ENCODE measurements at regions not wholly inside any gene's neighbourhood (a gene's known extent, or its start where the extent isn't known, plus 50 kb on each side); places are given as distances from the start of the nearest gene placed in this dataset.
"Not testable (repeated sequence)": the region's sequence is repeated elsewhere in the genome, so short reads cannot be mapped to it uniquely, and the experiment has no call there.

DNA sequence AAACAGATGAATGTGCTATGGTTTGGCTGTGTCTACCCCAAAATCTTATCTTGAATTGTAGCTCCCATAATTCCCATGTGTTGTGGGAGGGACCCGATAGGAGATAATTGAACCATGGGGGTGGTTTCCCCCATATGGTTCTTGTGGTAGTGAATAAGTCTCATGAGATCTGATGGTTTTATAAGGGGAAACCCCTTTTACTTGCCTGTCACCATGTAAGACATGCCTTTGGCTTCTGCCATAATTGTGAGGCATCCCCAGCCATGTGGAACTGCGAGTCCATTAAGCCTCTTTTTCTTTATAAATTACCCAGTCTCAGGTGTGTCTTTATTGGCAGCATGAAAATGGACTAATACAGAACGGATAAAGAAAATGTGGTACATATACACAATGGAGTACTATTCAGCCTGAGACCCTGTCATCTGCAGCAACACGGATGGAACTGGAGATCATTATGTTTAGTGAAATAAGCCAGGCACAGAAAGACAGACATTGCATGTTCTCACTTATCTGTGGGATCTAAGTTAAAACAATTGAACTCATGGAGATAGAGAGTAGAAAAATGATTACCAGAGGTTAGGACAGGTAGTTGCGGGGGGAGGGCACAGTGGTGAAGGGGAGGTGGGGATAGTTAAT is 587.6 kb upstream of the NRP1 start:
- no peak for DNase-seq (ENCODE audit: extremely low read depth in 1 of 11, low read depth in 9 of 11, low spot score in 4 of 11)

DNA sequence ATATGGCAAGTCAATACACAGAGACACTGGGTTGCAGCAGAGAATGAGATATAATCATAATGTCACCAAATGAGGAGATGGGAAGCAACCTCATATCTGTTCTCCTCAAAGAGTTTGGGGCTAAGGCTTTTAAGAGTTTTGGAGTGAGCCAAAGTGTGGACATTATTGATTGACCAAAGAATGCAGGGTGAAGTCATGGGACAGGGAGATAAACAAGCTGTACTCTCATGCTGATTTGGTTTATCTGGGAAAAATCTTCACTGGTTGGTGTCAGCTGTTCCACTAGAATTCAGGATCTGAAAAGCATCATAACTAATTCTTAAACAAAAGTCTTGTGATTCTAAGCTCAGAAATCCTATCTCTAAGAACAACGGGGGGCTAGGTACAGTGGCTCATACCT is 585.9 kb upstream of the NRP1 start:
- DNase-seq (ENCODE audit: extremely low read depth in 1 of 11, low read depth in 9 of 11, low spot score in 4 of 11) = no peak

DNA sequence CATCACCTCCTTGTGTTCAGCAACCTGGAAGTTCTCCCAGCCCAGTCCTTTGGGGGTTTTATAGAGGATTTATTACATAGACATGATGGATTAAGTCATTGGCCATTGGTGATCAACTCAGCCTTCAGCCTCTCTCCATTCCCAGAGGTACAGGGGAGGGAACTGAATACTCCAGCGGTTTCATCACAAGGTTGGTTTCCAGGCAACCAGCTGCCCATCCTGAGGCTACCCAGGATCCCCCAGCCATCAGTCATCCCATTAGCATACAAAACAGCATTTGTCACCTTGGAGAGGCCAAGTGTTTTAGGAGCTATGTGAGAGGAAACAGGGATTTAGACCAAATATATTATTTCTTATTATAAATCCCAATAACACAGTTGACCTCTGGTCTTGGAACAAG is 584.8 kb upstream of the NRP1 start:
- no peak for DNase-seq (ENCODE audit: extremely low read depth in 1 of 11, low read depth in 9 of 11, low spot score in 4 of 11)

DNA sequence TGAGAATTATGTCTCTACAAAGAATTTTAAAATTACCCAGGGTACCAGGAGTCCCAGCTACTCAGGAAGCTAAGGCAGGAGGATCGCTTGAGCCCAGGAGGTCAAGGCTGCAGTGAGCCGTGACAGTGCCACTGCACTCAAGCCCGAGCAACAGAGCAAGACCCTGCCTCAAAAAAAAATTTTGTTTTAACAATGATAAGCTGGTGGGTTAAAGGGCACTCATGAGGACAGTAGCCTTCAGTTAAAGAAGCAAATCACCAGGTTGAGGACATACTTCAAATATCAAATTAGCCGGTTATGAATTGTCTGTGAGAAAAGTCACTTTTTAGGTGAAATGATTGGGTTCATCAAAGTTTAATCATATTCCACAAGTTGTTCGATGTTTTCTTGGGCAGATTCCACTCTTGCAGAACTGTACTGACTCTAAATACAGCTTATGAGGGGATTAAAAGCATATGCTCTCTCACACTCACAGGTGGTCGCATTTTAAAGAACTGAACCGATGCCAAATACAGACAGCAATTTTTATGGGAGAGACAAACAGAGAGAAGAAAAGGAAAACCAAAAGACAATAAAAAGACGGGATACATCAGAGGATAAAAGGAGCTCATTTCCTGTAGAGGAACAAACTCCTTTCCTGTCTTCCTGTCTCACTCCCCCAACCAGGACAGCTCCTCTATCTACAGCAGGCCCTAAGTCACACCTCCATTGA is 582.8 kb upstream of the NRP1 start:
- DNase-seq (ENCODE audit: extremely low read depth in 1 of 11, low read depth in 9 of 11, low spot score in 4 of 11) = no peak

DNA sequence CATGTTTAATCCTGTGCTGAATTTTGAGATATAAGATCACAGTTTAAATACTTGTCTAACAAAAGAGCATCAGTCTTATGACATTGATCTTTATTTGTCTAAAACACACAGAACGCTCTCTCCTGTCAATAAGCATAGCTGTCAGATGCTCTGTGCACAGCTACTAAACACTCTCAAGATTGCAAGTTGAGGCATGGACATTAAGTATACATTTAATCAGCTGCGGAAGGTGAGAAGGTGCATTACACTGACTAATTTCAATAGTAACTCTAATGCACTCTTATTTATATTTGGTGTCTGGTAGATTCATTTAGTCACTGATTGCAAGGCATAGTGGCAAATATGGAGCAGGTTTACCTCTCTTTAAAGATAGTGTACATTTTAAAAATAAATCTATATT is 580.3 kb upstream of the NRP1 start:
- DNase-seq (ENCODE audit: extremely low read depth in 1 of 11, low read depth in 9 of 11, low spot score in 4 of 11) = no peak

DNA sequence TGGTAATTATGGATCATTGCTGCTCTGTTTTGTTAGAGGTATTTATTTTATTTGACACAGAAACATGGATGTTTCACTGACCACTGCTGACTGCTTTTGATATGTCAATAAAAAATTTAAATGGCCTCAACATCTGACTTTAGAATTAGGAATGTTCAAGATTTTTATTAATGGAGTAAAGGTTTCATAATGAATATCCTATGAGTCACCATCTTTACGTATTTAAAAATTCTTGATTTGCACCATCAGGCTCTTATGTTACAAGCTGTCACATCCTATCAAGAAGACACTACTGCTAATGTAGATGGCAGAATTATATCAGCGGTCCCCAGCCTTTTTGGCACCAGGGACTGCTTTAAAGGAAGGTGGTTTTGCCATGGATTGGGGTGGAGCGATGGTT is 578.7 kb upstream of the NRP1 start:
- no peak for DNase-seq (ENCODE audit: extremely low read depth in 1 of 11, low read depth in 9 of 11, low spot score in 4 of 11)

DNA sequence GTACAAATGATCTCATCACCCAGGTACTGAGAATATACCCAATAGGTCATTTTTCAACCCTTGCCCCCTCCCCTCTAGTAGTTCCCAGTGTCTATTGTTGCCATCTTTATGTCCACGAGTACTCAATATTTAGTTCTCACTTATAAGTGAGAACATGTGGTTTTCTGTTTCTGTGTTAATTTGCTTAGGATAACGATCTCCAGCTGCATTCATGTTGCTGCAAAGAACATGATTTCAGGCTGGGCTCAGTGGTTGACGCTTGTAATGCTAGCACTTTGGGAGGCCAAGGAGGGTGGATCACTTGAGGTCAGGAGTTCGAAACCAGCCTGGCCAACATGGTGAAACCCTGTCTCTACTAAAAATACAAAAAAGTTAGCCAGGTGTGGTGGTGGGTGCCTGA is 575.0 kb upstream of the NRP1 start:
- not testable (repeated sequence) for DNase-seq (ENCODE audit: extremely low read depth in 1 of 11, low read depth in 9 of 11, low spot score in 4 of 11)

DNA sequence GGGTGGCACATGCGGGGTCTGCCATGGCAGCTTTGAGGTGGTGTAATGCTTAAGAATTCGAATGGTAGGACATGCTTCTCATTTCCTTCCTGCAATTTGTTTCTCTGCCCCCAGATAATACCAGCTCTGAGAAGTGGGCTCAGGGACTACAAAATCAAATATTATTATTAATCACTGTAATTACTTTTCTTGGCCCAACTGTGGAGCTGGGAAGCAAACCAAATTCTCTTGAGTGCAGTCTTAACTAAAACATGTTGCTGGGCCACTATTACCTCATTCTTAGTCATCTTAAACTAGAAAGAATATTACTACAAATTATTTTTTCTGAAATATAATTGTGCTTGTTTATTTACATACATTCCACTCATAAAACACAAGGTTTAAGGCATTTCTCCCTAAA is 566.7 kb upstream of the NRP1 start:
- DNase-seq (ENCODE audit: extremely low read depth in 1 of 11, low read depth in 9 of 11, low spot score in 4 of 11) = no peak

DNA sequence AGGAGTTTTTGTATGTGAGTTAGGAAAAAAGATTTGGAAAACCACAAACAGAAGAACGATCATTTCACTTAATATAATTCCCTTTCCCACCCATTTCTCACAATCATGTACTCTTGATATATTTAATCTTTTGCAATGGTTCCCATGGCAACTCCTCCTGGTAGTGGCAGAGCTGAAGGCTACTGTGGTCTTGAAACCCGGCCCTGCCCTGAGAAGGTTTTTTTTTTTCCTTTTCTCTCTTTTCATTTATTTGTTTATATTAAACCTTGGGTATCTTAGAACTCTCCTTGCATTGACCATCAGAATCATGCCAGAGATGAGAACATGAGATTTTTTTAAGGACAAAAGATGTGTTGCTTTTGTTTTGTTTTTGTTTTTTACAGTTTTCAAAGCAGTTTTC is 566.1 kb upstream of the NRP1 start:
- DNase-seq (ENCODE audit: extremely low read depth in 1 of 11, low read depth in 9 of 11, low spot score in 4 of 11) = no peak

DNA sequence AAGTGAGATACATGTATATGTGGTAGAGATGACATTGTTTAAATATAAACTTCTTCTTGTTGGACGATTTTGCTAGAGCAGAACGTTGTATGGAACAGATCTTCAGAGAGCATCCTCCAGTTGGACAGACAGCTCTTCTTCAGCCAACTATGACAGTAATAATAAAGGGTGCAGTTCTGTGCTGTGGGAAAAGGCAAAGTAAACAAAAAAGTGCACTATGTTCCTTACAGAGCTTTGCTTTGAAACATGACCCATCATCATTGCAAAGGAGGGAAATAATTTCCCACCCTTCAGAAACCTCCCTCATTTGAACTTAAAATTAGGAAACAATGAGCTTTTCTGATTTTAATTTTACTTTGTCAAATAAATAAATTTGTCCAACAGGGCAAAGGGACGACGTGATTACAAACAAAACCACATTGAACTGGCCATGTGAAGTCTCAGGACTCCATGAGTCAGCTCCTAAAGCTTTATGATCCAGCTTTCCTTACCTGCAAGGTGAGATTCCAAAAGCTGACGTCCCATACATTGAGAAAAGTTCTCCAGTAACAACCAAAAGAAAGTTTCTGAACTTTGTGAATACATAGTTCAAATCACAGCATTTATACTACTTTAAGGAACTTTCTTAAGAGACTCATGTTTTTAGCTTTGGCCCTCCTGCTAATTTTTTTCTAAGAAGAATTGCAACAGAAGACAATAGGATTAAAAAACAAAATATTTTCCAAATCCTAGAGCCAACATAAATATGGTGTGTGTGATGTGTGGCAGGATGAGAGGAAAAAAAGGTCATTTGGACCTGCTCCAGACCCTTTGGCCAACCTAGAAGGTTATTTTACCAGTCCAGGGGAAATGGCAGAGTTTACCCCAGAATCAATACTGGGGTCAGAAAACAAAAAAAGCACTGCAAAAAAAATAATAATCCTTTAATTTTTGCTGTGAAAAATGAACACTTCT is 565.4 kb upstream of the NRP1 start:
- DNase-seq (ENCODE audit: extremely low read depth in 1 of 11, low read depth in 9 of 11, low spot score in 4 of 11) = no peak

DNA sequence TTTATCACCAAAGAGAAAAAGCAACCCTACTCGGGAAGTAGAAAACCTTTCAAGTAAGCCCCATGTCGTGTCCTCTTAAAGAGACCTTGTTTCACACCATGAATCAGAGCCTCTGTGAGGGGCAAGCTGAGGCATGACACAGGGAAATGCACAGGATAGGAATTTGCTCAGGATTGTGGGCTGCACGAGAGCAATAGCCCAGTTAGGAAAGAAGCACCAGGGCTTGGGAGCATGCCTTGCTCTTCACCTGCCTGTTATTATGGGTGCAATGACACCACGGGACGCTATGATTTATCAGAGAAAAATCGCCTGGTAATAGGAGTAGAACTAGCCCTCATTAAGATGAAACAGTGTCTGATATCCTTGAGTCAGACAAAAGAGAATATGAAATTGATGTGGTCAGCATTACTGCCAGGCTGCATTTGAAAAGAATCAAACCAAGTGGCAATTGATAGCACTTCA is 562.9 kb upstream of the NRP1 start:
- no peak for DNase-seq (ENCODE audit: extremely low read depth in 1 of 11, low read depth in 9 of 11, low spot score in 4 of 11)

DNA sequence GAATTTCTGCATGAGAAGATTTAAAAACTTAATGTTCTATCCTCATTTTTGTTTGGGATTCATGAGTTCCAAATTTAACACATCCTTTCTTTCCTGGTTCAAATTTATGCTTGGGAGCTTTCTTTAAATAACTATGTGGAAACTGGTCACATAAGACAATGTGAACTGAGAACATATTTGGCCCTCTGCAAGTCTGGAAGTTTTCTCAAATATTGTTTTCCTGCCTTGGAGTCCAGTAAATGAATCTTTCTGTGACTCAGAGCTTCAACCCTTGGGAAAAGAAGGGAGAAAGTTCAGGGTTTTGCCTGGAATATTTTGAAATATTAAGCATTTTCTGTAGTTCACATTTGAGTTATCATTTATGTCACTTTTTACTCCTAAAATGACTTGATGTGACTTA is 559.0 kb upstream of the NRP1 start:
- DNase-seq (ENCODE audit: extremely low read depth in 1 of 11, low read depth in 9 of 11, low spot score in 4 of 11) = no peak

DNA sequence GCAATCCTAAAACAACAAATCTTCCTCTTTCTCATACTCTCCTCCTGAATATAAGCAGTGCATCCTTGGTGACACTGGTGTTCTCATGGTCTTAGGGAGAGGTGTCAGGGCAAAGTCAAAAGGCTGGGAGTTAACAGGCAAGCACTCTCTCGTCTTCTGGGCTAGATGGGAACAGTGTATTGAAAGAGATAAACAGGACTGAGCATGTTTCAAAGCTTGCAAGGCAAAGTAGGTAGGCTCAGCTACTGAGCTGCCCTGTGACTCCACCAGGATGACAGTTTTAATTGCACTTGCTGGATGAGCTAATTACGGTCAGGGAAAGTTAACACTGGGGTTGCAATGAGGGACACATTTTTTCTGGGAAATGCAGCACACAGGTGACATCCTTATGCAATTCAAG is 554.9 kb upstream of the NRP1 start:
- DNase-seq (ENCODE audit: extremely low read depth in 1 of 11, low read depth in 9 of 11, low spot score in 4 of 11) = no peak

DNA sequence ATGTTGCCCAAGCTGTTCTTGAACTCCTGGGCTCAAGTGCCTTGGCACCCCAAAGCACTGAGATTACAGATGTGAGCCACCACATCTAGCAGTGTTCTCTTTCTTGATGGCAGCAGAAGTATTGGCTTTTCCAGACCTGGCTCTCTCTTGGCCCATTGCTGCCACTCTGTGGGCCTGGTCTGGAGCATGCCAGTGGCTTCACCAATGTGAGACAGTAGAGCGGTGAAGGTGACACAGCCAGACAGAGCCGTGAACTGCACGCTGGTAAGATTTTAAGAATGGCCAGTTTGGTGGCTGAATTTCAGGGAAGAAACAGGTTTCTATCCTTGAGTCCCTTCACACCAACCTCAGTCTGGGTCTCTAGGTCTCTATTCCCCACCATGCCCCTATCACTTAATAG is 552.7 kb upstream of the NRP1 start:
- DNase-seq (ENCODE audit: extremely low read depth in 1 of 11, low read depth in 9 of 11, low spot score in 4 of 11) = no peak

DNA sequence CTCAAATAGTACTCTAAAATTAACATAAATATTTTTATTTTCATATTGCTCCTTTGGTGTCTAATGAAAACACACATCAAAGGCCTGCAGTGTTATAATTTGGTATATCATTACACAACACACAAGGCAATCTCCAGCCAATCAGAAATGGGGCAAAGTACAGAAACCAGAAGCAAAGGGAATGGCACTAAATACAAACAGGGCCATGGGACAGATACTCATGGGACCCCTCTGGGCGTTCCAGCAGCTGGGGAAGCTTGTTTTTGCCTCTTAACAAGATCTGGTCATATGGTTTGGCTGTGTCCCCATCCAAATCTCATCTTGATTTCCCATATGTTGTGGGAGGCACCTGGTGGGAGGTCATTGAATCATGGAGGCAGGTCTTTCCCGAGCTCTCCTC is 551.8 kb upstream of the NRP1 start:
- no peak for DNase-seq (ENCODE audit: extremely low read depth in 1 of 11, low read depth in 9 of 11, low spot score in 4 of 11)

DNA sequence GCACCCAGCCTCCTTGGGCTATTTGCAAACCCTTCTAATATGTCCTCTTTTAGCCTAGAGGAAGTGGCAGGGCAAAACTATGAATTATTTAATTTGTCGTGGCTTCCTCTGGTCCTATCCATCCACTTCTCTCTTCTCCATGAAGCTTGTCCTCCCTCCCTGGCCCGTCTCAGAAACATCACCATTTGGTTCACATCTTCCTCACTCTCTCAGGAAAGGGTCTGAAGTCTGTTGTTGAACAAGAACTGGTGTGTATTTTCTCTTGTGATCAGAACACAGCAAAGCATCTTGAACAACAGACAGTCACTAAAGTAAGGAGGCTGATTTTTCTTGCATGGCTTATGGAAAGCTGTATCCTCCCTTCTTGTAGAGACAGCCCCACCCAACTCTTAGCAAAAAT is 550.1 kb upstream of the NRP1 start:
- DNase-seq (ENCODE audit: extremely low read depth in 1 of 11, low read depth in 9 of 11, low spot score in 4 of 11) = no peak

DNA sequence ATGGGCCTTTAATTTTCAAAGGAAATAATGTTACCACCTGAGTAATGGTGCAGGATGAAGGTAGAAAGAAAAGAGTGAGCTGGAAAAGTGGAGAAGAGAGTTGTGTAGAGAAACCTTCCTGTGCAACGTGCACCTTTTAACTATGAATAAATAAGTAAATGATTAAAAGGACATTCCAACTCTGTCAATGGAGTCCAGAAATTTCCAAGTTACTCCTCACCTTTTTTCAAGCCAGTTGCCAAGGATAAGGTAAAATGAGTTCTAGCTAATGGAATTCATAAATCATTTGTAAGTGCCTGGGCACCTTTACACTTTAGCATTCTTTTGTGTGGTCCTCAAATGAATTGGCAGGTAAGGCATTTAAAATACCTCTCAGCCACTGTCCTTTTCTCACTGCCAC is 549.4 kb upstream of the NRP1 start:
- DNase-seq (ENCODE audit: extremely low read depth in 1 of 11, low read depth in 9 of 11, low spot score in 4 of 11) = no peak

DNA sequence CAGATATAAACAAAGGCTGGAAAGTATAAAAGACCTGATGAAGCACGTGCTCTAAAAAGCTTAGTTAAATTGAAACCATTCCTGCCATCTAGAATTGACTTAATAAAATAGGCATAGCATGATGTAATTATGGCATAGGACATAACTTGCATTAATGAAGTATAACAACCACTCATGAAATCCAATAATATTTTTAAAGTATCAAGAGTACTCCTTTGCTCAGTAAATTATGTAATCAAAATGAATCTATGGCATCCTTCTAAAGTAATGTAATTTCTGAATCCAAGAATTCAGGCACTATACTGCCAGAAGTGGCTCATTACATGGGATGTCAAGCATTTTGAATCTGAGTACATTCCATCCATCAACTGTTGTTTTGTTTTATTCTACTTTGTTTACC is 548.5 kb upstream of the NRP1 start:
- DNase-seq (ENCODE audit: extremely low read depth in 1 of 11, low read depth in 9 of 11, low spot score in 4 of 11) = no peak

DNA sequence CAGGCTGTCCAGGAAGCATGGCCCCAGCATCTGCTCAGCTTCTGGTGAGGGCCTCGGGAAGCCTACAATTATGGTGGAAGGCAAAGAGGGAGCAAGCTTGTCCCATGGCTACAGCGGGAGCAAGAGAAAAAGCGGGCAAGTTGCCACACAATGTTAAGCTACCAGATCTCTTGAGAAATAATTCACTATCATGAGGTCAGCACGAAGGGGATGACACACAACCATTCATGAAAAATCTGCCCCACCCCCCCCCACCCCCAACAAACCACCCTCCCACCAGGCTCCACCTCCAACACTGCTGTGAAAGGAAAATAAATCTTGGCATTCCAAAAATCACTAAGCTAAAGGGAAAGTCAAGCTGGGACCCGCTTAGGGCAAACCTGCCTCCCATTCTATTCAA is 545.8 kb upstream of the NRP1 start:
- no peak for DNase-seq (ENCODE audit: extremely low read depth in 1 of 11, low read depth in 9 of 11, low spot score in 4 of 11)

DNA sequence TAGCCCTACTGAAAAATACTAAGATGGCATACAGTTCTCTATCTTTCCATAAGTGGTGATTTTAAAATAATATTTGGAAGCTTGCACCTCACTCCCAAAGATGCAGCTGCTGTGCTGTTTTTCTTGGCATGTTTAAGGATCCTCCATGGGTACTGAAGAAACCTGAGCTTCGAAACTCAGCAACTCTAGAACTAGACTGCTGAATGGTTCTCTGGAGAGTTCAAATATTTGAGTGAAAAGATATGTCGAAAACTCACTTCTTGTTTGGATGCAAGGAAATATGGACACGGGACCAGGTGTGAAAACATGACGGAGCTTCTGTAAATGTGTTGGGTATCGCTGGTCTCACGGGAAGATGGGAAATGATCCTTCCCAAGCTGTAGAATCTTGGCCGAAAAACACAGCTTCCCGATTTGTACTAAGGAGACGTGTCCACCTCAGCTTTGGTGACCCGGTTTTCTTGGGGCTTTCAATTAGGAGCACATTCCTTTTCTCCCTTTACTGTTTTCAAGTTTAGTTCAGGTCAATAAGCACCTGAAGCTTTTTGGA is 543.8 kb upstream of the NRP1 start:
- DNase-seq (ENCODE audit: extremely low read depth in 1 of 11, low read depth in 9 of 11, low spot score in 4 of 11) = no peak

Data from renal cortex interstitium (tissue), 11 donors.